ENCODE measurements at regions not wholly inside any gene's neighbourhood (a gene's known extent, or its start where the extent isn't known, plus 50 kb on each side); places are given as distances from the start of the nearest gene placed in this dataset.

- H3K27ac Mint-ChIP-seq: no peak overlapping the region
- peaks cover 3% of the 10 kb centered on the region for H3K27me3 Mint-ChIP-seq
- no peak overlapping the region for H3K4me3 Mint-ChIP-seq
- no peaks in the 10 kb centered on the region for H3K36me3 Mint-ChIP-seq
- H3K9me3 Mint-ChIP-seq (ENCODE audit: low read depth): no peaks in the 10 kb centered on the region
- H3K4me1 Mint-ChIP-seq (ENCODE audit: low read depth): no peaks in the 10 kb centered on the region
Observed at GRCh38 chr5:5598547-5599113, 176.2 kb downstream of the ICE1 start.

DNA sequence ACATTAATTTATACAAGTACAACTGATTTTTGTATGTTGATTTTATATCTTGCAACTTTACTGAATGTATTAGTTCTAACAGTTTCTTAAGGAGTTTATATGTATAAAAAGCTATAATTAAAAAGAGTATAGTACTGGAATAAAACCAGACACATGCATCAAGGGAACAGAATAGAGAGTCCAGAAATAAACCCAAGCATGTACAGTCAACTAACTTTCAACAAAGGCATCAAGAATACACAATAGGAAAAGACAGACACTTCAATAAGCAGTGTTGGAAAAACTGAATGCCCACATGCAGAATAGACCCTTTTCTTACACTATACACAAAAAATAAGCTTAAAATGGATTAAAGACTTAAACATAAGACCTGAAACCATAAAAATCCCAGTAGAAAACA is 170.9 kb downstream of the ICE1 start:
- no peaks in the 10 kb centered on the region for H3K36me3 Mint-ChIP-seq
- H3K9me3 Mint-ChIP-seq (ENCODE audit: low read depth): no peaks in the 10 kb centered on the region

GRCh38 chr5:5592541-5592940 is 170.1 kb downstream of the ICE1 start:
- no peaks in the 10 kb centered on the region for H3K9me3 Mint-ChIP-seq (ENCODE audit: low read depth)
- H3K4me1 Mint-ChIP-seq (ENCODE audit: low read depth): no peaks in the 10 kb centered on the region
- H3K36me3 Mint-ChIP-seq: no peaks in the 10 kb centered on the region
- H3K27me3 Mint-ChIP-seq: peaks cover 1% of the 10 kb centered on the region
- no peak overlapping the region for H3K27ac Mint-ChIP-seq
- no peak overlapping the region for H3K4me3 Mint-ChIP-seq

More for the DNA sequence above, 170.9 kb downstream of the ICE1 start:
- H3K27me3 Mint-ChIP-seq: peaks cover 1% of the 10 kb centered on the region
- H3K4me3 Mint-ChIP-seq: no peak overlapping the region
- H3K27ac Mint-ChIP-seq: no peak overlapping the region
- no peaks in the 10 kb centered on the region for H3K4me1 Mint-ChIP-seq (ENCODE audit: low read depth)

DNA sequence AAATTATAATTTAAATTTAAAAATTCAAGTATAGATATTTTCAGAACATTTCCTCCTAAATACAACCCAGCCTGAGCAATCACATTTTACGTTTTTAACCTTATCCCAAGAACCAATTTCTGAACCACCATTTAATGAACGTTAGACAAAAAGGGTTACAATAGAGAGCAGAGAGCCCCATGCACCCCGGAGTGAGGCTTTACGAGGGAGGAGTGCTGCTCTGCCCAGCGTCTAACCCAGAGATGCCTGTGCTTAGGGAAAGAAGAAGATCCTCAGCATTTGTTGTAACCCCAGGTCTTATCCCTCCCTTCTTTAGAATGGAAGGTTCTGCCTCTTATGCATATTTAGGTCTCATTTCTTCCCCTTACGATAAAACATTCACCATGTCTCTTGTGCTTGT is 169.1 kb downstream of the ICE1 start:
- peaks cover 3% of the 10 kb centered on the region for H3K27me3 Mint-ChIP-seq
- H3K9me3 Mint-ChIP-seq (ENCODE audit: low read depth): no peaks in the 10 kb centered on the region
- H3K36me3 Mint-ChIP-seq: no peaks in the 10 kb centered on the region
- H3K27ac Mint-ChIP-seq: no peak overlapping the region
- no peaks in the 10 kb centered on the region for H3K4me1 Mint-ChIP-seq (ENCODE audit: low read depth)
- no peak overlapping the region for H3K4me3 Mint-ChIP-seq

GRCh38 chr5:5589857-5590256 is 167.4 kb downstream of the ICE1 start:
- H3K9me3 Mint-ChIP-seq (ENCODE audit: low read depth): no peaks in the 10 kb centered on the region
- peaks cover 3% of the 10 kb centered on the region for H3K27me3 Mint-ChIP-seq
- no peaks in the 10 kb centered on the region for H3K4me1 Mint-ChIP-seq (ENCODE audit: low read depth)
- no peak overlapping the region for H3K27ac Mint-ChIP-seq
- no peaks in the 10 kb centered on the region for H3K36me3 Mint-ChIP-seq
- H3K4me3 Mint-ChIP-seq: no peak overlapping the region

DNA sequence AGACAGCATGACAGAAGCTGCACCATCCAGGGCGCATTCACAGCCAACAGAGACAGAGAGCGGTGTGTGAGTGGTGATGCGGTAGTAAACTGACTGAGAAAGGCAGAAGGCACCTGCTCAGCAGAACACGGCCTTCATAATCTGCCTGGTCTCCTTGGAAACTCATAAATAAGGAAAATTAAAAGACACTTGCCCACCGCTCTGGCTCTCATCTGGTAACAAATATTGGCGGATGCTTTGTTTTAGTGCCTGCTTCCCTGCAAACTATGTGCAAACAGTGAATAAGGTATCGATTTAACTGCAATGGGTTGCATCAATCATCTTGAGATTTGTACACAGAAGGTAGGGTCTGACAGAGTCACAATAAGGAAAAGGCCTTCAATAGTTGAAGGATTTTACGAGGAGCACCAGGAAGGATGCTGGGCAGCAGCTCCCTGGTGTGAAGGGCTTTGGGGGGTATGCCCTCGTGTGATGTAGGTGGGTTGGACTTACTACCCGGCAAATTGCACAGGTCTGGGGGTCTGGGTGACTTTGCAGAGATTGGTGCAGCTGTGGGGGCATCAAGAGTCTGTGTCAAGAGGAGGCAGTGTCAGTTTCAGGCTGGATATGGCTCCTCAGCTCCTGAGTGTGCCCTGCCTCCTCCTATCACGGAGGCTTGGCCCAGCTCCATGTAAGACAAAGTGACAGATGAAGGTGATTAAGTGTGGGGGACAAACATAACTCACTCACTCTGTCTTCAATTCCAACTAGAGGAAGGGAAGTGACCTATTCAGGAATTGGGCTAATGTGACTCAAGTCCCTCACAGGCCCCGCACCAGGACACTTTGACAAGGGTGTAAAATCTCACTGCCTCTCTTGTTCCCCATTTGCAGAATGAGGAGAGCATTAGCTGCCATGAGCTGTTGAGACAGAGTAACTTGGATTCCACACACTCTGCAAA is 166.7 kb downstream of the ICE1 start:
- Mint-ChIP-seq H3K4me3 (no peak overlapping the region), H3K27ac (no peak overlapping the region), H3K36me3 (no peaks in the 10 kb centered on the region), H3K9me3 (ENCODE audit: low read depth) (no peaks in the 10 kb centered on the region), H3K4me1 (ENCODE audit: low read depth) (no peaks in the 10 kb centered on the region), H3K27me3 (peaks cover 3% of the 10 kb centered on the region)

DNA sequence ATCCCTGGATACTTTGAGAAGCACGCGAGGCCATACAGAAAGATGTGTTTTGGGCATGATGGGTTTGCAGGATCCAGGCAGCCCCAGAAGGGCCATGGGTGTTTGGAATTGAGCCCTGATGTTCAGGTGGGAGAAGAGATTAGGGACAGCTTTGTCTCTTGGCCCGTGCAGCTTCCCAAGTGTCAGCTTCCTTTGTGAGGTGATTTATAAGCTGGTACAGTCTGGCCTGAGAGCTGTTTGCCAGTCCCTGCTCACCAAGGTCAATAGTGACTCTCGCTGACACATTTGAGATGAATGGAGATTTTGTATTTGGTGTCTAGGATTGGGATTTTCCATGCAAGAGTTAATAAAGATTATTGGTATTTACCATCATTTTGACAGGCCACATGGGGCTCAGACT is 165.9 kb downstream of the ICE1 start:
- Mint-ChIP-seq H3K4me3 (no peak overlapping the region), H3K9me3 (ENCODE audit: low read depth) (no peaks in the 10 kb centered on the region), H3K36me3 (no peaks in the 10 kb centered on the region), H3K27me3 (peaks cover 3% of the 10 kb centered on the region), H3K4me1 (ENCODE audit: low read depth) (no peaks in the 10 kb centered on the region), H3K27ac (no peak overlapping the region)

DNA sequence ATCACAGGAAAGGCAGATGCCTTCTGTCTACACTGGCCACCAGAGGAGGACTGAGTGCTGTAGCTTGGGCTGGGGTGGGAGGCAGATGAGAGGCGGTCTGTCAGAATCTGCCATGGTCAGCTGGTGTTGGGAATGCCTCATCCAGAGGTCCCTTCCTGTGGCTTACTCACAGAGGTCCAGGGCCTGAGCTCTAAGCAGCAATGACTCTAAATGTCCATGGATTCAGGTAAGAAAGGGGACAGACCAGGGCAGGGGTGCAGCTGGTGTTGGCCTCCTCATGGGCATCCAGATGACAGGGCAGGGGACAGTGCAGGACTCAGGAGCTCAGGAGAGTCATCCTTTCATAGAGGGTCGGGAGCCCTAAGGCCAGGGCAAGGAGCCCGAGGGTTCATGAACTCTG is 165.0 kb downstream of the ICE1 start:
- H3K27ac Mint-ChIP-seq: no peak overlapping the region
- no peaks in the 10 kb centered on the region for H3K9me3 Mint-ChIP-seq (ENCODE audit: low read depth)
- no peaks in the 10 kb centered on the region for H3K36me3 Mint-ChIP-seq
- peaks cover 1% of the 10 kb centered on the region for H3K27me3 Mint-ChIP-seq
- H3K4me1 Mint-ChIP-seq (ENCODE audit: low read depth): no peaks in the 10 kb centered on the region
- H3K4me3 Mint-ChIP-seq: no peak overlapping the region

- no peaks in the 10 kb centered on the region for H3K4me1 Mint-ChIP-seq (ENCODE audit: low read depth)
- no peaks in the 10 kb centered on the region for H3K9me3 Mint-ChIP-seq (ENCODE audit: low read depth)
- H3K36me3 Mint-ChIP-seq: no peaks in the 10 kb centered on the region
- H3K27ac Mint-ChIP-seq: no peak overlapping the region
- no peak overlapping the region for H3K4me3 Mint-ChIP-seq
- H3K27me3 Mint-ChIP-seq: peaks cover 1% of the 10 kb centered on the region
Observed at GRCh38 chr5:5586721-5587120, 164.2 kb downstream of the ICE1 start.

DNA sequence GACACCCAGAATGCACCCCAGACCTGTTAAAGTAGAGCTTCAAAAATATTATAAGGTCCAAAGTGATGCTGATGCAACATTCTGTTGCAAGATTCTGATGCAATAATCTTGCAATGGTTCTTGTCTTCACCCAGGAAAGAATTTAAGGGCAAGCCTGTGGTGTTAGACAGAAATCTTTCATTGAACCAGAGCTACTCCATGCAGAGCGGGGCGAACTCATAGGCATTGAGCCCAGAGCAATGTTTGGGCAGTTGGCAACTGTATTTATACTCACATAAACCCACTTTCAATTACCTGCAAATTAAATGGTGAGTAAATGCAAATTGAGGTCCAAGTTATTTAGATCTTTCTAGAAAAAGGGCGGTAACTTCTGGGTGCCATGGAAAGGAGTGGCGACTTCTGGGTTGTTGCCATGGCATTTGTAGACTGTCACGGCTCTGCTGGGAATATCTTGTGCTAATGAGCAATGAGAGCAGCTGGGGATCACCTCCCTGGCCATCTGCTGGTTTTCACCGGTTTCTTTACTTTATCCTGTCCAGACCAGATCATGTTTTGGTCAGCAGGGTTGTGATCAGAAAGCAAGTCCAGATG is 163.4 kb downstream of the ICE1 start:
- no peak overlapping the region for H3K27ac Mint-ChIP-seq
- no peaks in the 10 kb centered on the region for H3K4me1 Mint-ChIP-seq (ENCODE audit: low read depth)
- H3K36me3 Mint-ChIP-seq: no peaks in the 10 kb centered on the region
- H3K9me3 Mint-ChIP-seq (ENCODE audit: low read depth): no peaks in the 10 kb centered on the region
- H3K27me3 Mint-ChIP-seq: peaks cover 1% of the 10 kb centered on the region
- no peak overlapping the region for H3K4me3 Mint-ChIP-seq

DNA sequence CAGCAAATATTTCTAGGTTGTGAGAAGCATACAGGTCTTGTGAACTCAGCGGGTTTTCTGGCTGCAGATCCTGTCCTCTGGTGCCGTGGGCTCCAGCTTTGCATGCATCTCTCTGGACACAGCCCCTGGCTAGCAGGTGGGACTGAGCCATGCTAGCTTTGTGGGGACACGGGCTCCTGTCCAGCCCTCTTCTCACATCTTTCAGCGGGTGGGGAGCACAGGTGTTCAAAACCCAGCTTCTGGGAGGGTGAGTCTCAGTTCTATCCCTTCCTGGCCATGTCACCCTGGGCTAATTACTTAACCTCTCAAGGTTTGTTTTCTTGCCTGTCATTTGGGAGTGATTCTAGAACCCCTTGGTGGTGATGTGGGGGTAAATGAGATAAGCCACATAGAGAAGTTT is 162.3 kb downstream of the ICE1 start:
- Mint-ChIP-seq H3K9me3 (ENCODE audit: low read depth) (no peaks in the 10 kb centered on the region), H3K36me3 (no peaks in the 10 kb centered on the region), H3K27ac (no peak overlapping the region), H3K27me3 (peaks cover 1% of the 10 kb centered on the region), H3K4me1 (ENCODE audit: low read depth) (no peaks in the 10 kb centered on the region), H3K4me3 (no peak overlapping the region)

- Mint-ChIP-seq H3K36me3 (no peaks in the 10 kb centered on the region), H3K4me1 (ENCODE audit: low read depth) (no peaks in the 10 kb centered on the region), H3K27me3 (peaks cover 1% of the 10 kb centered on the region), H3K9me3 (ENCODE audit: low read depth) (no peaks in the 10 kb centered on the region), H3K4me3 (no peak overlapping the region), H3K27ac (no peak overlapping the region)
Observed at GRCh38 chr5:5584236-5584745, 161.8 kb downstream of the ICE1 start.

GRCh38 chr5:5583832-5584231 is 161.4 kb downstream of the ICE1 start:
- H3K27me3 Mint-ChIP-seq: peaks cover 1% of the 10 kb centered on the region
- no peaks in the 10 kb centered on the region for H3K4me1 Mint-ChIP-seq (ENCODE audit: low read depth)
- H3K9me3 Mint-ChIP-seq (ENCODE audit: low read depth): no peaks in the 10 kb centered on the region
- no peaks in the 10 kb centered on the region for H3K36me3 Mint-ChIP-seq
- H3K27ac Mint-ChIP-seq: no peak overlapping the region
- no peak overlapping the region for H3K4me3 Mint-ChIP-seq

DNA sequence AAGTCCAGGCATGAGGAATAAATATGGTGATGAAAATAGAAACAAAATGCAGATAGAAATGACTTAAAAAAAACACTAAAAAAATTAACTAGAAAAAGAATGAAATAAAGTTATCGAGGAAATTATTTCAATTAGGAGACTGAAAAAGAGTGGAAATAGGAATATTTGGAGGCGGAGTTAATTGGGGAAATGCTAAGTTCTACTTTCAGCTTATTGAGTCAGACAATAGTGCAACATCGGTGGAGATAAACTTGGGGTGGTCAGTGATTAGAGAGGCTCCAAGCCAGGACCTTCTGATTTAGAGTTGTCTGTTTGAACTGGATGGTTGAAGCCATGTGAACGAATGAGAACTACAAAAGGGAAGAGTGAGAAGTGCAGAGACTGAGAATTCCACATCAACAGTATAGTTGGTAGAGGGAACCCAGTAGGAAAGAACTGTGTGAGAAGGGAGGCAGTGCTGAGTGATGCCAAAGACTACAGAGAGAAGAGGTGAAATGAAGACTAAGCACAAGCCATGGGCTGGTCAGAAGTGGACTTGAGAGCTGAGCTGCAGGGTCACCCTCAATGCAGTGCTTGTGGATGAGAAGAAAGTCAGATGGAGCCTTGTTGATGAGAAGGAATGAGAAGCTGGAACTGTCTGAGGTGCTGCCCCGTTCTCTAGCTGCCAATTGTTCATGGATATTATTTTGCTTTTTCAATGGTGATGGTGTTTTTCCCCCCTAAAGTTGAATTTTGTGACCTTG is 160.7 kb downstream of the ICE1 start:
- Mint-ChIP-seq H3K4me3 (no peak overlapping the region), H3K4me1 (ENCODE audit: low read depth) (no peaks in the 10 kb centered on the region), H3K27me3 (peaks cover 1% of the 10 kb centered on the region), H3K9me3 (ENCODE audit: low read depth) (no peaks in the 10 kb centered on the region), H3K36me3 (no peaks in the 10 kb centered on the region), H3K27ac (no peak overlapping the region)

DNA sequence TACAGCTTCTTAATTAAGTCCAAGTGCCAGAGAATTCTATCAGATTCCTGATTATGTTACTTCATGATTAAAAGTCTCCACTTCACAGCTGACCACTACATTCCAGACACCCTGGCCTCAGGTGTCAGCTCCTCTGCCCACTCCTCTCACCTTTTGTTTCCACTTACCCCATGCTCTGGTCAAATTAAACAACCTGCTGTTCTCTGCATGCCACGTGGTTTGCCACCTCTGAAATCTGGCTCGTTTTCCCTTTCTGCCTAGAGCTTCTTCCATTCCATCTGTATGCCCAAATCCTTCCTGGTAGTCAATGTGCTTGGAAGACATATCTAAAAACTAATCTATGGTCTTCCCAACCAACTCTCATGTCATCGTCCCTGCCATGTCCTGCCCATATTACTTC is 158.6 kb downstream of the ICE1 start:
- H3K27ac Mint-ChIP-seq: no peak overlapping the region
- H3K9me3 Mint-ChIP-seq (ENCODE audit: low read depth): no peaks in the 10 kb centered on the region
- H3K27me3 Mint-ChIP-seq: peaks cover 5% of the 10 kb centered on the region
- no peak overlapping the region for H3K4me3 Mint-ChIP-seq
- no peaks in the 10 kb centered on the region for H3K4me1 Mint-ChIP-seq (ENCODE audit: low read depth)
- no peaks in the 10 kb centered on the region for H3K36me3 Mint-ChIP-seq
